ENCODE measurements at regions not wholly inside any gene's neighbourhood (a gene's known extent, or its start where the extent isn't known, plus 50 kb on each side); places are given as distances from the start of the nearest gene placed in this dataset.
A peak's percentile ranks its signal among the peaks of the same experiment; 100 is the strongest.

DNA sequence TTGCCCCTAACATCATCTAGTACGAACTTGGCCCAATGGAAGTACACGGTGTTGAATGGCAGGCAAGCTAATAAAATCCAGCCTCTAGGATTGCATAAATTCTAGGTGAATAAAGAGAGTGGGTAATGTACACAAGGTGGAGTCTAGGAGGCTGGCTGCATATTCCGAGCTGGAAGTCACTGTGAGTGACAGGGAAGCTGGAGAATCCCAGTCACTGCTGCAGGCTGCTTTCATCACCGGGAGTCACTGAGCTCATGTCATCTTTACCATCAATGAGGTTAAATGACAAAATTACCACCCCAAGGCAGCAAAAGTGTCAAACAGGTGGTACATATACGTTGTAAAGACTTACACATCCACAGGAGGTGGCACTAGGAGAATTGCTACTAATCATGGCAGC lies 91.3 kb upstream of the HMHB1 start:
- DNase-seq (ENCODE audit: low read depth), result no peak
- TF ChIP-seq, protein P1, sequence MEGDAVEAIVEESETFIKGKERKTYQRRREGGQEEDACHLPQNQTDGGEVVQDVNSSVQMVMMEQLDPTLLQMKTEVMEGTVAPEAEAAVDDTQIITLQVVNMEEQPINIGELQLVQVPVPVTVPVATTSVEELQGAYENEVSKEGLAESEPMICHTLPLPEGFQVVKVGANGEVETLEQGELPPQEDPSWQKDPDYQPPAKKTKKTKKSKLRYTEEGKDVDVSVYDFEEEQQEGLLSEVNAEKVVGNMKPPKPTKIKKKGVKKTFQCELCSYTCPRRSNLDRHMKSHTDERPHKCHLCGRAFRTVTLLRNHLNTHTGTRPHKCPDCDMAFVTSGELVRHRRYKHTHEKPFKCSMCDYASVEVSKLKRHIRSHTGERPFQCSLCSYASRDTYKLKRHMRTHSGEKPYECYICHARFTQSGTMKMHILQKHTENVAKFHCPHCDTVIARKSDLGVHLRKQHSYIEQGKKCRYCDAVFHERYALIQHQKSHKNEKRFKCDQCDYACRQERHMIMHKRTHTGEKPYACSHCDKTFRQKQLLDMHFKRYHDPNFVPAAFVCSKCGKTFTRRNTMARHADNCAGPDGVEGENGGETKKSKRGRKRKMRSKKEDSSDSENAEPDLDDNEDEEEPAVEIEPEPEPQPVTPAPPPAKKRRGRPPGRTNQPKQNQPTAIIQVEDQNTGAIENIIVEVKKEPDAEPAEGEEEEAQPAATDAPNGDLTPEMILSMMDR (IDR thresholded peaks at IDR 0.05; ENCODE audit: insufficient read depth, low read depth, low read length), result no peak
- no peak overlapping the region for H3K4me3 ChIP-seq (ENCODE audit: low read depth, low read length)

DNA sequence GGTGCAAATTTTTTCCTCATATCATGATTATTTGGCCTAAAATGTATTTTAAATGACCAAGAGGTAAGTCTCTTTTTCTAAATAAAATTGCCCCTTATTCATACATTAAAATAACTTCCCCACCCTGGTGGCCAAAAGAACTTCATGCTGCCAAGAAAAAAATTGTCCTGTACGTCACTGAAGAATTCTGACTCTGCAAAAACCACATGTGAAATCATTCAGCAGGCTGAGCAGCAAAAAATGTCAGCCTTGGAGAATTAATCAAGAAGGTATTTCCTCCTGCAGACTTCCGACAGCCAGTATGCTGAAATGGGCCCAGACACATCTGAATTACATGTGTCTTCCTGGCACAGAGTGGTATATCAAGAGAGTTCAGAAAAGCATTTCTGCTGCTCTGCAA lies 94.6 kb upstream of the HMHB1 start:
- peak; percentile 31 for DNase-seq (ENCODE audit: low read depth)
- TF ChIP-seq, protein P1 (IDR thresholded peaks at IDR 0.05; ENCODE audit: insufficient read depth, low read depth, low read length), result no peak
- no peak overlapping the region for H3K4me3 ChIP-seq (ENCODE audit: low read depth, low read length)

DNA sequence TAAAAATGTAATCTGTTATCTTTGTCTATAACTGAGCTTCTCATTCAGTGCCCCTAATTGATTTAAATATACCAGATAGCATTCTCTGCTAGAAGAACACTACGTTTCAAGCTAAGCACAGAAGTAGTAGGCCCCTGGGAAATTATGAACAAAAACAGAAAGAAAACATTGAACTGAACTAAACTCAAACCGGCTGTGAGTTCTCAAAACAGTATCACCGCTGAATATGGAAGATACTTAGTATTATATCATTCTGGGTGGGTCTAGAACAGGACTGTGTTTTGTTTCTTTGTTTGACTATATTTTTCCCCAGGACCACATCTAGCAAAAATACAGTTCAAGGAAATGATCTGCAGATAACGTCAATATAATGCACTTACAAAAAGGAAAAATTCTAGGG lies 95.1 kb upstream of the HMHB1 start:
- DNase-seq (ENCODE audit: low read depth), result no peak
- H3K4me3 ChIP-seq (ENCODE audit: low read depth, low read length), result no peak overlapping the region
- TF ChIP-seq, protein P1 (IDR thresholded peaks at IDR 0.05; ENCODE audit: insufficient read depth, low read depth, low read length), result no peak

DNA sequence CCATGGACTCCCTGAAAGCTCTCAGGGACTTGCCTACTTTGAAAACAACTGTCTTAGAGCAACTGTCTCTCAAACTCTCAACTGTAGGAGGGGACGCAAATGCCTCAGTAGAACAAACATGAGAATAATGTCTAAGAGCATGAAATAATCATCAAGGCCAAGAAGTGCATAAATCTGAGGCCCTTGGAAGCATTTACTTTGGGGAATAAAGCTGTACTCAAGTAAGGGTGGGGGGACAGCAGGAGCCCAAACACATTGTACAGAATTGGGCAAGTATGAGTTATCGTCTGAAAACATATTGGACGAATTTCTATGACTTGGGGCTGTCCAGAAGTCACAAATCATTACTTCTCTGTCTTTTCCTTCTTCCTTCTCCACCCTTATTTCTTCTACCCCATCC lies 96.3 kb upstream of the HMHB1 start:
- DNase-seq (ENCODE audit: low read depth), result no peak
- TF ChIP-seq, protein P1 (IDR thresholded peaks at IDR 0.05; ENCODE audit: insufficient read depth, low read depth, low read length), result no peak
- no peak overlapping the region for H3K4me3 ChIP-seq (ENCODE audit: low read depth, low read length)

DNA sequence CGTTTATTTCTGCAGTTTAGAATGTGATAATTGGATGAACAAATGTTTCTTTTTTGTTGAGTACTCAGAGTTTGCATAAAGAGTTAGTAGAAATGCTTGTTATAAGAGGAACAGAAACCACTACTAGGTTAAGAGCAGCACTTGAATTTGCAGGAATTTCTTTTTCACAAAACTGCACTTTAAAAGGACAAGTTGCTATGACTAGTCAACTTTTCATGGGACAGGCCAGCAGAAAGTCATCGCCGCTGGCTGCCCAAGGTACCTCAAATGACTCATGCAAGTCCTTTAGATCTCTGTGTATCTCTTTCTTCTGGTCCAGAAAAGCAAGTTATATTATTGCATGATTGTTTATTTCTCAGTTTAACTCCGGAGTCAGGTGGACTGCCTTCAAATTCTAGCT lies 97.3 kb upstream of the HMHB1 start:
- no peak for DNase-seq (ENCODE audit: low read depth)
- TF ChIP-seq, protein P1 (IDR thresholded peaks at IDR 0.05; ENCODE audit: insufficient read depth, low read depth, low read length), result no peak
- H3K4me3 ChIP-seq (ENCODE audit: low read depth, low read length), result no peak overlapping the region

DNA sequence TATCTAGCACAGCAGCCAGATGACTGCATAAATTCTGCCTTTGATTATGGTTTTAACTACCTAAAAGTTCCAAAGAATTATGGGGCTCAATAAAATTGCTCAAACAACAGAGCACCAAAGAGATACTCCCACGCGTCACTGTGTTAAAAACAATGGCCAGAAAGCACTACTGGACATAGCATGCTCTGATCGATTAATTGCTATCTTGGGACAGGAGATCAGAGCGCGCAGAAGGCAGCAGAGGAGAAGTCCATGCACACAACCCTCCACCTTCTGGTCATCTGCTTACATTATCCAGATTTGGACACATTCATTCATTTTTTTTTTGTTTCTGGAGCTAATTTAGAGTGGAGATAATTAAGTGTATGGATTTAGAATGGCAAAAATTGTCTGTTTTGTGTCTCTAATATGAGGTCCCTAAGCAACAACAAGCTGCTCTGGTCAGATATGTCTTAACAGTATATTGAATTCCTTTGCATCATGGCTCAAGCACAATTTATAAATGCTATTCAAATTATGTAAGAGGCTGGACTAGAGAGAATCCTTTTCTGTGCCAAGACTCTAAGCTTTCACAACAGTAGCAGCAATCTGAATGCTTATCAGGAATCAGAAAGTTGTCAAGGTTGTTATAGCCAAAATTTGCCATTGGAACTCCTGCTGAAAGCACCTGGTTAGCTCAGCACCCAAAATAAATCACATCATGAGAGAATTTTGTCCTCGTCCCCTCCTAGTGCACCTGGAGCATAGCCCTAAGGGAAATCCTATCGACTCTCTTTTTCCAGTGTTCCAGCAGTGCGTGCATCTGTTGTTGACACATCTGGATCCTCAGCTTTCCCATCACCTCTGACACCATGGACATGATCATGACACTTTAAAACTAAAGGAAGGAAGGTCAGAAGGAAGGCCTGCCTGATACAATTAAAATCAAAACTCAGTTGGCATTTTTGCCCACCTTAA lies 98.6 kb upstream of the HMHB1 start:
- no peak overlapping the region for H3K4me3 ChIP-seq (ENCODE audit: low read depth, low read length)
- TF ChIP-seq, protein P1 (IDR thresholded peaks at IDR 0.05; ENCODE audit: insufficient read depth, low read depth, low read length), result no peak
- DNase-seq (ENCODE audit: low read depth), result peak; percentile 53

Data from fibroblast of villous mesenchyme (primary cell).